Esophagus squamous epithelium (tissue), 4 donors: ENCODE measurements at regions not wholly inside any gene's neighbourhood (a gene's known extent, or its start where the extent isn't known, plus 50 kb on each side); places are given as distances from the start of the nearest gene placed in this dataset.

Experiments used
- POLR2A ChIP-seq, 4 donors: fragments of 450-650 bp; IDR thresholded peaks; one replicate each; pipeline ENCODE4 v1.6.1; 2017; ENCODE audit warnings: antibody characterized with exemption in 4 of 4, mild to moderate bottlenecking in 4 of 4, moderate library complexity in 3 of 4
- TF ChIP-seq, protein P1 (sequence below), 6 experiments: fragments of 450-650 bp in 4 of 6; fragments of 200-600 bp in 2 of 6; sonication (generic) in 2 of 6; IDR thresholded peaks; one replicate each; pipeline ENCODE4 v1.5.1; 2016 to 2019; ENCODE audit warnings: antibody characterized with exemption in 6 of 6, mild to moderate bottlenecking in 4 of 6, moderate library complexity in 4 of 6

DNA sequence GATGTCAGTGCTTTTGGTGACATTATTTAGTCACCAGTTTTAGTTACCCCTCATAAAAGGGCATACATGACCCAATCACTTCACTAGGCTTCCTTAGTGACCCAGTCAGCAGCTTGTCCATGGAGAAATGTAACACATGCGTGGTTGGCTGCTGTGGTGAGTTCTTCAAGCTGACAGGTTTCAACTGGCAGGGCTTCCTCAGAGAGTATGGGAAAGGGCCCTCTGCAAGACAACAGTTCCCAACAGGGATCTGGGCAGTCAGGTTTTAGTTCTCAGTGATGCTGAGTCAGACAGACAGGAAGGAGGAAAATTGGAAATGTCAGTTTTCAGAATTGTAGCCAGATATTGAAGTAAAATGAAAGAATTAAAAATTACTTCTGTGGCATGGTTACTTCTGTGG, 282.5 kb downstream of the TBL1XR1 start:
- TF ChIP-seq, protein P1, sequence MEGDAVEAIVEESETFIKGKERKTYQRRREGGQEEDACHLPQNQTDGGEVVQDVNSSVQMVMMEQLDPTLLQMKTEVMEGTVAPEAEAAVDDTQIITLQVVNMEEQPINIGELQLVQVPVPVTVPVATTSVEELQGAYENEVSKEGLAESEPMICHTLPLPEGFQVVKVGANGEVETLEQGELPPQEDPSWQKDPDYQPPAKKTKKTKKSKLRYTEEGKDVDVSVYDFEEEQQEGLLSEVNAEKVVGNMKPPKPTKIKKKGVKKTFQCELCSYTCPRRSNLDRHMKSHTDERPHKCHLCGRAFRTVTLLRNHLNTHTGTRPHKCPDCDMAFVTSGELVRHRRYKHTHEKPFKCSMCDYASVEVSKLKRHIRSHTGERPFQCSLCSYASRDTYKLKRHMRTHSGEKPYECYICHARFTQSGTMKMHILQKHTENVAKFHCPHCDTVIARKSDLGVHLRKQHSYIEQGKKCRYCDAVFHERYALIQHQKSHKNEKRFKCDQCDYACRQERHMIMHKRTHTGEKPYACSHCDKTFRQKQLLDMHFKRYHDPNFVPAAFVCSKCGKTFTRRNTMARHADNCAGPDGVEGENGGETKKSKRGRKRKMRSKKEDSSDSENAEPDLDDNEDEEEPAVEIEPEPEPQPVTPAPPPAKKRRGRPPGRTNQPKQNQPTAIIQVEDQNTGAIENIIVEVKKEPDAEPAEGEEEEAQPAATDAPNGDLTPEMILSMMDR (IDR thresholded peaks at IDR 0.05), result no peak
- no peak for TF ChIP-seq POLR2A (IDR thresholded peaks at IDR 0.05)
